ENCODE measurements at regions not wholly inside any gene's neighbourhood (a gene's known extent, or its start where the extent isn't known, plus 50 kb on each side); places are given as distances from the start of the nearest gene placed in this dataset.

DNA sequence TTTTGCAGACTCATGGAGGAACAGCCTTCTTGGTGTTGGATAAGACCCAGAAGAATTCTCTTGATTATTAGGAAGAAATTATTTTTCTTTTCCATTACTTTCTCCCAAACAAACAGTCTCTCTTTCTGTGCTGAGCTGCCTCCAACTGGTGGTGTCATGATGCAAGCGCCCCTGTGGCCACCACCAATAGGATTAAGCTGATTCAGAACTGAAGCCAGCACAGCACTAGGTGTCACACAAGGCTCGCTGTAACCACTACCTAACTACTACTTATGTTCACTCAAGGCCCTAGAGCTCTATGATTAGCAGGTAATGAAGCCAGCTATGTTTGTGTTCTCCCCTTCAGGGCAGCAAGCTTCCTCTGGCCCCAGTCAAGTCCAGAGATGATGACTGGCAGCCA lies 123.4 kb downstream of the HTR1B start:
- TF ChIP-seq MED1 (CRISPR knock-in tag; IDR thresholded peaks at IDR 0.05) (no peak), ZNF3 (CRISPR knock-in tag; IDR thresholded peaks at IDR 0.05) (no peak), KLF6 (CRISPR knock-in tag; IDR thresholded peaks at IDR 0.05) (no peak), ZNF83 (CRISPR knock-in tag; IDR thresholded peaks at IDR 0.05; ENCODE audit: borderline replicate concordance) (no peak), SP1 (IDR thresholded peaks at IDR 0.05) (no peak), SP1 (CRISPR knock-in tag; IDR thresholded peaks at IDR 0.05) (no peak), SMYD3 (CRISPR knock-in tag; IDR thresholded peaks at IDR 0.05) (no peak), SP2 (CRISPR knock-in tag; IDR thresholded peaks at IDR 0.05) (no peak), HDAC2 (CRISPR knock-in tag; IDR thresholded peaks at IDR 0.05) (no peak), CHD2 (IDR thresholded peaks at IDR 0.05; ENCODE audit: low read depth, low read length) (no peak)
- TF ChIP-seq, protein P1, sequence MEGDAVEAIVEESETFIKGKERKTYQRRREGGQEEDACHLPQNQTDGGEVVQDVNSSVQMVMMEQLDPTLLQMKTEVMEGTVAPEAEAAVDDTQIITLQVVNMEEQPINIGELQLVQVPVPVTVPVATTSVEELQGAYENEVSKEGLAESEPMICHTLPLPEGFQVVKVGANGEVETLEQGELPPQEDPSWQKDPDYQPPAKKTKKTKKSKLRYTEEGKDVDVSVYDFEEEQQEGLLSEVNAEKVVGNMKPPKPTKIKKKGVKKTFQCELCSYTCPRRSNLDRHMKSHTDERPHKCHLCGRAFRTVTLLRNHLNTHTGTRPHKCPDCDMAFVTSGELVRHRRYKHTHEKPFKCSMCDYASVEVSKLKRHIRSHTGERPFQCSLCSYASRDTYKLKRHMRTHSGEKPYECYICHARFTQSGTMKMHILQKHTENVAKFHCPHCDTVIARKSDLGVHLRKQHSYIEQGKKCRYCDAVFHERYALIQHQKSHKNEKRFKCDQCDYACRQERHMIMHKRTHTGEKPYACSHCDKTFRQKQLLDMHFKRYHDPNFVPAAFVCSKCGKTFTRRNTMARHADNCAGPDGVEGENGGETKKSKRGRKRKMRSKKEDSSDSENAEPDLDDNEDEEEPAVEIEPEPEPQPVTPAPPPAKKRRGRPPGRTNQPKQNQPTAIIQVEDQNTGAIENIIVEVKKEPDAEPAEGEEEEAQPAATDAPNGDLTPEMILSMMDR (CRISPR knock-in tag; IDR thresholded peaks at IDR 0.05), result no peak
- TF ChIP-seq, protein P2, sequence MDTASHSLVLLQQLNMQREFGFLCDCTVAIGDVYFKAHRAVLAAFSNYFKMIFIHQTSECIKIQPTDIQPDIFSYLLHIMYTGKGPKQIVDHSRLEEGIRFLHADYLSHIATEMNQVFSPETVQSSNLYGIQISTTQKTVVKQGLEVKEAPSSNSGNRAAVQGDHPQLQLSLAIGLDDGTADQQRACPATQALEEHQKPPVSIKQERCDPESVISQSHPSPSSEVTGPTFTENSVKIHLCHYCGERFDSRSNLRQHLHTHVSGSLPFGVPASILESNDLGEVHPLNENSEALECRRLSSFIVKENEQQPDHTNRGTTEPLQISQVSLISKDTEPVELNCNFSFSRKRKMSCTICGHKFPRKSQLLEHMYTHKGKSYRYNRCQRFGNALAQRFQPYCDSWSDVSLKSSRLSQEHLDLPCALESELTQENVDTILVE (CRISPR knock-in tag; IDR thresholded peaks at IDR 0.05), result no peak
- TF ChIP-seq, protein P3, sequence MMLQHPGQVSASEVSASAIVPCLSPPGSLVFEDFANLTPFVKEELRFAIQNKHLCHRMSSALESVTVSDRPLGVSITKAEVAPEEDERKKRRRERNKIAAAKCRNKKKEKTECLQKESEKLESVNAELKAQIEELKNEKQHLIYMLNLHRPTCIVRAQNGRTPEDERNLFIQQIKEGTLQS (CRISPR knock-in tag; IDR thresholded peaks at IDR 0.05), result no peak
- TF ChIP-seq, protein P4, sequence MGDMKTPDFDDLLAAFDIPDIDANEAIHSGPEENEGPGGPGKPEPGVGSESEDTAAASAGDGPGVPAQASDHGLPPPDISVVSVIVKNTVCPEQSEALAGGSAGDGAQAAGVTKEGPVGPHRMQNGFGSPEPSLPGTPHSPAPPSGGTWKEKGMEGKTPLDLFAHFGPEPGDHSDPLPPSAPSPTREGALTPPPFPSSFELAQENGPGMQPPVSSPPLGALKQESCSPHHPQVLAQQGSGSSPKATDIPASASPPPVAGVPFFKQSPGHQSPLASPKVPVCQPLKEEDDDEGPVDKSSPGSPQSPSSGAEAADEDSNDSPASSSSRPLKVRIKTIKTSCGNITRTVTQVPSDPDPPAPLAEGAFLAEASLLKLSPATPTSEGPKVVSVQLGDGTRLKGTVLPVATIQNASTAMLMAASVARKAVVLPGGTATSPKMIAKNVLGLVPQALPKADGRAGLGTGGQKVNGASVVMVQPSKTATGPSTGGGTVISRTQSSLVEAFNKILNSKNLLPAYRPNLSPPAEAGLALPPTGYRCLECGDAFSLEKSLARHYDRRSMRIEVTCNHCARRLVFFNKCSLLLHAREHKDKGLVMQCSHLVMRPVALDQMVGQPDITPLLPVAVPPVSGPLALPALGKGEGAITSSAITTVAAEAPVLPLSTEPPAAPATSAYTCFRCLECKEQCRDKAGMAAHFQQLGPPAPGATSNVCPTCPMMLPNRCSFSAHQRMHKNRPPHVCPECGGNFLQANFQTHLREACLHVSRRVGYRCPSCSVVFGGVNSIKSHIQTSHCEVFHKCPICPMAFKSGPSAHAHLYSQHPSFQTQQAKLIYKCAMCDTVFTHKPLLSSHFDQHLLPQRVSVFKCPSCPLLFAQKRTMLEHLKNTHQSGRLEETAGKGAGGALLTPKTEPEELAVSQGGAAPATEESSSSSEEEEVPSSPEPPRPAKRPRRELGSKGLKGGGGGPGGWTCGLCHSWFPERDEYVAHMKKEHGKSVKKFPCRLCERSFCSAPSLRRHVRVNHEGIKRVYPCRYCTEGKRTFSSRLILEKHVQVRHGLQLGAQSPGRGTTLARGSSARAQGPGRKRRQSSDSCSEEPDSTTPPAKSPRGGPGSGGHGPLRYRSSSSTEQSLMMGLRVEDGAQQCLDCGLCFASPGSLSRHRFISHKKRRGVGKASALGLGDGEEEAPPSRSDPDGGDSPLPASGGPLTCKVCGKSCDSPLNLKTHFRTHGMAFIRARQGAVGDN (CRISPR knock-in tag; IDR thresholded peaks at IDR 0.05), result no peak

Data from HepG2 (cell line).